ENCODE measurements at regions not wholly inside any gene's neighbourhood (a gene's known extent, or its start where the extent isn't known, plus 50 kb on each side); places are given as distances from the start of the nearest gene placed in this dataset.

- TF ChIP-seq CHD7 (IDR thresholded peaks at IDR 0.05; ENCODE audit: insufficient replicate concordance, low read length) (no peak), BACH1 (IDR thresholded peaks at IDR 0.05; ENCODE audit: low read length) (no peak), TBP (IDR thresholded peaks at IDR 0.05; ENCODE audit: low read depth, low read length) (no peak), SIN3A (conservative IDR thresholded peaks at IDR 0.05 in 1 of 2, IDR thresholded peaks at IDR 0.05 in 1 of 2; ENCODE audit: low read depth in 1 of 2, low read length in 2 of 2) (no peak)
Observed at GRCh38 chr1:80776266-80776665, 1024.5 kb upstream of the ADGRL2 start (continued).

Measured in H1 (cell line).